ENCODE measurements at regions not wholly inside any gene's neighbourhood (a gene's known extent, or its start where the extent isn't known, plus 50 kb on each side); places are given as distances from the start of the nearest gene placed in this dataset.

GRCh38 chr2:12514168-12514567 lies 202.6 kb upstream of the TRIB2 start:
- no peak for TF ChIP-seq EZH2phosphoT487 (IDR thresholded peaks at IDR 0.05; ENCODE audit: borderline replicate concordance, low read depth, low read length)
- TF ChIP-seq CTCF (conservative IDR thresholded peaks at IDR 0.05; ENCODE audit: low read length): no peak
- H3K79me2 ChIP-seq (ENCODE audit: insufficient read depth, low read depth, low read length): no peaks in the 10 kb centered on the region
- no peak overlapping the region for H2AFZ ChIP-seq (ENCODE audit: low read length)
- DNase-seq (ENCODE audit: low spot score): no peak
- CTCF ChIA-PET (ENCODE audit: unreplicated experiment): no interaction called here
- intact Hi-C loops (cut with micrococcal nuclease; ENCODE audit: unreplicated experiment): no loop called here
- POLR2A ChIA-PET: no interaction called here
- no peak overlapping the region for H3K4me3 ChIP-seq (ENCODE audit: low read depth, low read length, poor library complexity, severe bottlenecking)
- no peaks in the 10 kb centered on the region for H3K4me1 ChIP-seq (ENCODE audit: insufficient read depth, low read length, poor library complexity, severe bottlenecking)
- BruUV-seq (replicated peaks): no TSS peak
- H3K27ac ChIP-seq (ENCODE audit: low read depth, low read length, poor library complexity, severe bottlenecking): no peak overlapping the region
- H4K20me1 ChIP-seq (ENCODE audit: insufficient read depth, low read length): no peaks in the 10 kb centered on the region
- H3K36me3 ChIP-seq (ENCODE audit: insufficient read depth, low read length): no peaks in the 10 kb centered on the region
- H3K9me2 ChIP-seq (ENCODE audit: insufficient read depth, low read length): no peaks in the 10 kb centered on the region
- no peak overlapping the region for H3K4me2 ChIP-seq (ENCODE audit: low read length)
- H3K9me3 ChIP-seq (ENCODE audit: low read length): no peaks in the 10 kb centered on the region

GRCh38 chr2:12514631-12515437 lies 201.9 kb upstream of the TRIB2 start:
- H3K9me2 ChIP-seq (ENCODE audit: insufficient read depth, low read length): no peaks in the 10 kb centered on the region
- no peak for TF ChIP-seq CTCF (conservative IDR thresholded peaks at IDR 0.05; ENCODE audit: low read length)
- TF ChIP-seq EZH2phosphoT487 (IDR thresholded peaks at IDR 0.05; ENCODE audit: borderline replicate concordance, low read depth, low read length): no peak
- POLR2A ChIA-PET: interaction anchor here (0.6 kb wide), 1 partner anchor 14 kb away, joined by 5 read pairs; no protein-coding TSS in a partner anchor
- H4K20me1 ChIP-seq (ENCODE audit: insufficient read depth, low read length): no peaks in the 10 kb centered on the region
- CTCF ChIA-PET (ENCODE audit: unreplicated experiment): interaction anchor here (0.6 kb wide), 1 partner anchor 218 kb away, joined by 3 read pairs; no protein-coding TSS in a partner anchor
- H3K79me2 ChIP-seq (ENCODE audit: insufficient read depth, low read depth, low read length): no peaks in the 10 kb centered on the region
- DNase-seq (ENCODE audit: low spot score): no peak
- H2AFZ ChIP-seq (ENCODE audit: low read length): no peak overlapping the region
- BruUV-seq (replicated peaks): no TSS peak
- intact Hi-C loops (cut with micrococcal nuclease; ENCODE audit: unreplicated experiment): no loop called here
- H3K4me1 ChIP-seq (ENCODE audit: insufficient read depth, low read length, poor library complexity, severe bottlenecking): no peaks in the 10 kb centered on the region
- H3K4me3 ChIP-seq (ENCODE audit: low read depth, low read length, poor library complexity, severe bottlenecking): no peak overlapping the region
- no peaks in the 10 kb centered on the region for H3K36me3 ChIP-seq (ENCODE audit: insufficient read depth, low read length)
- no peak overlapping the region for H3K27ac ChIP-seq (ENCODE audit: low read depth, low read length, poor library complexity, severe bottlenecking)
- no peaks in the 10 kb centered on the region for H3K9me3 ChIP-seq (ENCODE audit: low read length)
- no peak overlapping the region for H3K4me2 ChIP-seq (ENCODE audit: low read length)

GRCh38 chr2:12515871-12516270 lies 200.9 kb upstream of the TRIB2 start:
- intact Hi-C loops (cut with micrococcal nuclease; ENCODE audit: unreplicated experiment): no loop called here
- DNase-seq (ENCODE audit: low spot score): no peak
- no TSS peak for BruUV-seq (replicated peaks)
- no peak overlapping the region for H3K27ac ChIP-seq (ENCODE audit: low read depth, low read length, poor library complexity, severe bottlenecking)
- ChIA-PET POLR2A (interaction anchor here (0.6 kb wide), 1 partner anchor 485 kb away, joined by 3 read pairs; no protein-coding TSS in a partner anchor), CTCF (ENCODE audit: unreplicated experiment) (no interaction called here)
- TF ChIP-seq CTCF (conservative IDR thresholded peaks at IDR 0.05; ENCODE audit: low read length): no peak
- TF ChIP-seq EZH2phosphoT487 (IDR thresholded peaks at IDR 0.05; ENCODE audit: borderline replicate concordance, low read depth, low read length): no peak
- H3K79me2 ChIP-seq (ENCODE audit: insufficient read depth, low read depth, low read length): no peaks in the 10 kb centered on the region
- H3K9me2 ChIP-seq (ENCODE audit: insufficient read depth, low read length): no peaks in the 10 kb centered on the region
- no peaks in the 10 kb centered on the region for H4K20me1 ChIP-seq (ENCODE audit: insufficient read depth, low read length)
- H3K36me3 ChIP-seq (ENCODE audit: insufficient read depth, low read length): no peaks in the 10 kb centered on the region
- no peaks in the 10 kb centered on the region for H3K4me1 ChIP-seq (ENCODE audit: insufficient read depth, low read length, poor library complexity, severe bottlenecking)
- no peak overlapping the region for H3K4me3 ChIP-seq (ENCODE audit: low read depth, low read length, poor library complexity, severe bottlenecking)
- H3K4me2 ChIP-seq (ENCODE audit: low read length): no peak overlapping the region
- no peaks in the 10 kb centered on the region for H3K9me3 ChIP-seq (ENCODE audit: low read length)
- H2AFZ ChIP-seq (ENCODE audit: low read length): no peak overlapping the region
